ENCODE measurements at regions not wholly inside any gene's neighbourhood (a gene's known extent, or its start where the extent isn't known, plus 50 kb on each side); places are given as distances from the start of the nearest gene placed in this dataset.

GRCh38 chr15:25171856-25172687 is 217.3 kb downstream of the SNRPN start:
- no peak for TF ChIP-seq CTCF (IDR thresholded peaks at IDR 0.05)
- no peak for TF ChIP-seq POLR2A (IDR thresholded peaks at IDR 0.05)

Data from uterus (tissue), 2 donors.